ENCODE measurements at regions not wholly inside any gene's neighbourhood (a gene's known extent, or its start where the extent isn't known, plus 50 kb on each side); places are given as distances from the start of the nearest gene placed in this dataset.
"Not testable (repeated sequence)": the region's sequence is repeated elsewhere in the genome, so short reads cannot be mapped to it uniquely, and the experiment has no call there.

DNA sequence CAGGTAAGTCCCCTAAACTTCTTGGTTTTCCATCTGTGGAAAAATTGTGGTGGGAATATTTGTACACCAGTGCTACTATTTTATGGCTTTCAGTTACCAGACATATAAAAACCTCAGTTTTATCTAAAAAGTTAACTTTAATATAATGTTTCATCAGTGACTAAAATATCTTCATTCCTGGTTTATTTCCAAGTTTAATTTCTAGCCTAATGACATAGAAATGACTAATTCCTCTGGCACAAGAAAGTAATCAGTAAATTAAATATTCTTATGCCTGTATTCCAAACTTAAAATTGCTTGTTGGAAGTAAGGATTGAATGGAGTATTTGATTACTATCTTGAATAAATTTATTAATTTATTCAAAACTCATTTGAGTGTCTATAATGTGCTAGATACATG, 757.0 kb downstream of the CDH11 start:
- no peak for DNase-seq

DNA sequence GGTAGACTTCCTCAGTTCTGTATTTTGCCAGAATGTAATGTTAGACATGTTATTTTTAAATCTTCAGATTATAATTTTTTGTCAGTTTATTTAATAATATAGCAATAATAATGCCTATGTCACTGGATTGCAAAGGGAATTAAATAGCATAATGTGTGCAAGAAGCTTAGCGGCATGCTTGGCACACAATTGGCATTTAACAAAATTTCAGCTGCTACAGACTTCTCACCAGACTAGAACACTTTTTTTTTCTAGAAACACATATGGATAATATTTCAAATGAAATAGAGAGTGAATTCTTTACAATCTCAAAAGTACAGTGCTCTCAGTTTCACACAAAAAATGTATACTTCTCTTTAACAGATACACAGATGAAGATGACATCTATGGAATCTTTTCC, 757.4 kb downstream of the CDH11 start:
- no peak for DNase-seq

DNA sequence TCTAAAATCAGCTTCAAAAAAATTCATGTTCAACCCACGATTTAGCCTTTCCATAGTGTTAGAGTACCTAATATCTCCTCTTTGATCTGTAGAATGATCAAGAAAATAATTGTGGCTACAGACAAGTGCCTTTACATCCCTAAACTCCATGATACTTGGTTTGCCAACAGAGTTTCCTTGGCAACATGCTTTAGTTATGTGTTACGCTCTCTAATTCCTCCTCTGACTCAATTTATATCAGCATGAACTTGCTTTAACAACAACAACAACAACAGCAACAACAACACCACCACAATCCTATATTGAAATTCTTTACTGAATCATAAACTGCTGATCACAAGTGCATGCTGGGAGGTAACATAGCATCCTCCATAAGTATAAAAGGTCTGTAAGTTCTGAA, 757.8 kb downstream of the CDH11 start:
- no peak for DNase-seq

DNA sequence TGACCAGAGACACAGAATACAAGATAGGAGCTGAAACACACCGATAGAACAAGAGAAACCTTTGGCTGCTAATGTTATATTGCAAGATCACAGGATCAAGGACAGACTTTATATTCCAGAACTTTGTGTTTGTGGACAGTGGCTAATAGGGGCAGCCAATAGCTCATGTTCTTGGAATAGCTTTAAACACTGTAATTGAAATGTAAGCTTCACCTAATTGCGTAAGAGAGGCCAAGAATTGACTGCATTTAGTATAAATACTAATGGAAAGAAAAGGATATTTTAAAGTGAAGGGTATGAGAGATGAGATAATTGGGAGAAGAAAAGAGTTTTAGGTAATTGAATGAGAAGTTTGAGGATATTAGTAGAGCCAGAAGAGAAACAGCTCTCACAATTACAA, 758.8 kb downstream of the CDH11 start:
- DNase-seq, result no peak

DNA sequence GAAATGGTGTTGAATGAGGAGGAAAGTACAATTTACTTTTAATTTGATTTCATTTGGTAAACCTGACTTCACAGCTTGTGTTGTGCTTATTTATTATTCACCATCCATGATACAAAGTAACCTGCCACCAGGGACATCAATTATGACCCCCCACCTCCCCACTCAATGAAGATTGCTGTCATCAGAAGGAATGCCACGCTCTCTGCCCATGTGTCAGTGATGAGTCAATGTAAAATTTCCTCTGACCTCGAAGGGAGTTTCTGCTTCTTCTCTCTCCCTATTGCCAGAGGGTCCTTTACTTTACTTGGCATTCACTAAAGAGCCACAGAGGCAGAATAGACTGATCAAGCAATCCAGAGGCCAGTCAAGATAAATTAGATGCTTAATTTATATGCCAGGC, 759.7 kb downstream of the CDH11 start:
- no peak for DNase-seq

DNA sequence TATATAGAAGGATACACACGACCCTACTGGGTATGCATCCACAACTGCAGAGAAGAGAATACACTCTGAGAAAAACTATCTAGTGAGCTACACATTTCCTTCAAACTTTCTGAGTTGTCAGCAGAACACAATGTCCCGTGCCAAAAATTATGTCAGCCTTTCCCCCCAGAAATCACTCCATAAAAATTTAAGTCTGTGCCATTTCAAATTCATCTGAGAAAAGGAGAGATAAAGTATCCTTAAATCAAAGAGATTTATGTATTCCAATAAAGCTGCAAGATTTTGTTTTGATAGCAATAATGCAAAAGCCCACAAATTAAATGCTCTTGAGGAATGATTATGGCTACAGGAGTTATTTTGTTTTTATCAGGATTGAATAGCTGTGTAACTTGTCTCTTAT, 760.1 kb downstream of the CDH11 start:
- DNase-seq, result no peak

DNA sequence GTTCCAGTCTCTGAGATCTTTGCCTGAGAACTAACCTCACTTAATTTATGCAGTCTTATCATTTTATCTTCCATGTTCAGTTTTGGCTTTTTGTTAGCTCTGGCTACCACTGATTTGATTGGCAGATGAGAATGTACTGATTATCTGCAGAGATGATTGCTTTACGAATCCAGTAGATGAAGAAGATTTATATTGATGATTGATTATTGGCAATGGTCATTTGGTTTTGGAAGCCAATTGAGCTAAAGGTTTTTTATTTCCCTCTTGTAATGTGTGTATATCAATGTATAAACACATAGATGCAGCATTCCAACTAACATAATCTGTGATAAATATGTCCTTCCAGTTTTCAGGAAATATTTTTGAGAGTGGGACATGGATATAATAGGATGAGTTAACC, 763.6 kb downstream of the CDH11 start:
- no peak for DNase-seq

DNA sequence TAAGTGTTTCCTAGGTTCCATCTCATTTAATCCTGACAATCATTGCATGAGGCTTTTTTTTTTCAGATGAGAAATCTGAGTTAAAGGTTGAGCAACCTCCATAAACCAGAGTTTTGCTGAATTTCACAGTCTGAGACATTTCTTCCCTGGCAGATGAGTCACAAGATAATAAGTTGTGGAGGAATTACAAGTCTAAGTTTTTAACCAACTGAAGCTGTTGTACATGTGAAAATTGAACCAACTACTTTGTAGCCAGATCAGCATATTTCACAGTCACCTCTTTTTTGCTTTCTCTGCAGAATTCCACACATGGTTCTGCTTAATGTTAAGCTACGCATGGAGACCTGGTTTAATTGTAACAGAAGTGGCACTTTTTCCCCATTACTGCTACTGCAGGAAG, 765.6 kb downstream of the CDH11 start:
- no peak for DNase-seq

DNA sequence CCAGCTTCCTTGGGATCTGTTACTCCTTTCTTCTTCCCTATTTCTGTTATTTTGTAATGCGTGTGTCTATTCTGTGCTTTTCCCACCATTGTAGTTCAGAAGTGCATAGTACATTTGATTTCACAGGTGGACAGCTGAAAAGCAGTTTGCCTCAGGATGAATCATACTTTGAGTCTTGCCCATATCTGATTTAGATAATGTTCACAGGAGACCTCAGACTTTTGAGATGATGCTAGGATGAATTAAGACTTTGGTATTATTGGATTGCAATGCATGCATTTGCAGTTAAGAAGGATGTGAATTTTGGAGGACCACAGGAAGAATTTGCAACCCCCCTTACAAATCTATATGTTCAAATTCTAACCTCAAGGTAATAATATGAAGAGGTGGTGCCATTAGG, 769.6 kb downstream of the CDH11 start:
- DNase-seq, result no peak

DNA sequence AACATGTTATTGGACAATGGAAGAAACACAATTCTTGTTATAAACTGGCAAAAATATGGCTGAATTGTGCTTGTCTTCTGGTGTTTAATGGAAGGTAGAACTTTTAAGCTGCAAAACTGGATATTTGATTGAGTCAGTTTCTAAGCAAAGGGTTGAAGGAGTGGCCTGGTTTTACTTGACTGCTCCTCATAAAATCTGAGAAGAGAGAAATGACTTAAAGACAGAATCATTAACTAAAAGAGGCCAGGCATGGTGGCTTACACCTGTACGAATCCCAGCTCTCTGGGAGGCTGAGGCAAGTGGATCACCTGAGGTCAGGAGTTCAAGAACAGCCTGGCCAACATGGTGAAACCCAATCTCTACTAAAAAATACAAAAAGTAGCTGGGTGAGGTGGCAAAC, 770.7 kb downstream of the CDH11 start:
- no peak for DNase-seq

DNA sequence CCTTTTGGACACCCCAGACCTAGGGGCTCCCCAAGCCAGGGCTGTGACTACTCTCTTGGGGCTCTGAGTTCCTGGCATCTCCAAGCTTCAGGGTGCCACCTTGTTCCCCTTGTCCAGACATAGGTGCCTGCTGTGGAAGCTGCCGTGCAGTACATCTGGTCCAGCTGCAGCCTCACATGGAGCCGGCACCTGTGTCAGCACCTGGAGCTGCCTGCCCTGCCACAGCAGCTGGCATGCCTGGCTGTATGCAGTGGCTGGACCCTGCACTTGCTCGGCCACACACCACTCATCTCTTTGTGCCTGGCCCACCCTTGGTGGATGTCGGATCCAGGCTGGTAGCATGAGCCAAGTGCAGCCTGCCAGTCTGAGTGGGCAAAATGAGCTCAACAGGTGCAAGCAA, 775.8 kb downstream of the CDH11 start:
- no peak for DNase-seq

DNA sequence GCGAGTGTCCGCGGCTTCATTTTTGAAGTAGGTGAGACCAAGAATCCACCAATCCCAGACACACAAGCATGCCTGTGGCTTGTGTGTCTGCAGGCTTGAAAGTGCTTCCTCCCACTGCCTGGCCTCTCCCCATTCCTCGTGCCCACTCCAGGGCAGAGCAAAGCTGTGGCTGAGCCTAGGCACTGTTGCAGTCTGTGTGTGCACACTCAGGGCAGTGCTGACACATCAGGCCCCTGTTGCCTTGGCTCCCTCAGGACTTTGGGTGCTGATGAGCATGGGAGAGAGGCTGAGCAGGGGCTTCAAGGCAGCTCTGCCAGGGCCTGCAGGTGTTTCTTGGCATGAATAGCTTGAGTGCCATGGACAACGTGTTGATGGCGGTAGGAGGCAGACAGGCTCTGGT, 776.7 kb downstream of the CDH11 start:
- DNase-seq, result no peak

DNA sequence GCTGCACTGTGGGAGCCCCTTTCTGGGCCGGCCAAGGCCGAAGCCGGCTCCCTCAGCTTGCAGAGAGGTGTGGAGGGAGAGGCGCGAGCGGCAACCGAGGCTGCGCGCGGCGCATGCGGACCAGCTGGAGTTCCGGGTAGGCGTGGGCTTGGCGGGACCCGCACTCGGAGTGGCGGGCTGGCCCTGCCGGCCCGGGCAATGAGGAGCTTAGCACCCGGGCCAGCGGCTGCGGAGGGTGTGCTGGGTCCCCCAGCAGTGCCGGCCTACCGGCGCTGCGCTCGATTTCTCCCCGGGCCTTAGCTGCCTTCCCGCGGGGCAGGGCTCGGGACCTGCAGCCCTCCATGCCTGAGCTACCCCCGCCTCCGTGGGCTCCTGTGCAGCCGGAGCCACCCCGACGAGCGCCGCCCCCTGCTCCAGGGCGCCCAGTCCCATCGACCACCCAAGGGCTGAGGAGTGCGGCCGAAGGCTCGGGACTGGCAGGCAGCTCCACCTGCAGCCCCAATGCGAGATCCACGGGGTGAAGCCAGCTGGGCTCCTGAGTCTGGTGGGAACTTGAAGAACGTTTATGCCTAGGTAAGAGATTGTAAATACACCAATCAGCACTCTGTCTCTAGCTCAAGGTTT, 777.9 kb downstream of the CDH11 start:
- not testable (repeated sequence) for DNase-seq

DNA sequence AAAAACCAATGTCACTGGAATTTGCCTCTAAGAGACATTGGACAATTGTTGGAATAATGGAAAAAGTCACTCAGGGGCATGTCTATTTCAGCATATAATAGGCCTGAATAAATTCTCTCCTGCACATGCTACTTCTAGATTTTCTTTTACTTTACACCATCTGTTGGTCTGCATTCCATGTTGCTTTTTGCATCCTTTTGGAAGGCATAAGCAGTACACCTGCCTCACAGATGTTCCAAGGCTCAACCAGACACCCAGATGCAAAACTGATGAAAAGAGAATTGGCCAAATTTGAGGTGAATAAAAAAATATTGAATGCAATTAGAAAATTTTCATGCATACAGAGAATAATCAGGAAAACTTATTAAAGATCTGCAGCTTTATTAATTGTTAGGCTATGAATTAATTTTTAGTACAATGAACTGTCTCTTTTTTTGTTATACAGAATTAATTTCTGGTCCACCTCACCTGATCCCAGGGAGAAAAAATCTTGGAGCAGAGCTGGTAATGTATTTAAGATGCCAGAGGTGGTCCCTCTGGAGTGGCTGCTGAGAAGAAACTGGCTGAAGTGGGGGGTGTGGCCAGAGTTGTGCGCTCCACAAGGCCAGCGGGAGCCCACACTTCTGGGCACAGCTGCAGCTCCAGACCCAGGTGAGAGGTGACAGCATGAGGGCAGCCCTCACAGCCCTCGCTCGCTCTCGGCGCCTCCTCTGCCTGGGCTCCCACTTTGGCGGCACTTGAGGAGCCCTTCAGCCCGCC, 778.6 kb downstream of the CDH11 start:
- DNase-seq, result no peak

DNA sequence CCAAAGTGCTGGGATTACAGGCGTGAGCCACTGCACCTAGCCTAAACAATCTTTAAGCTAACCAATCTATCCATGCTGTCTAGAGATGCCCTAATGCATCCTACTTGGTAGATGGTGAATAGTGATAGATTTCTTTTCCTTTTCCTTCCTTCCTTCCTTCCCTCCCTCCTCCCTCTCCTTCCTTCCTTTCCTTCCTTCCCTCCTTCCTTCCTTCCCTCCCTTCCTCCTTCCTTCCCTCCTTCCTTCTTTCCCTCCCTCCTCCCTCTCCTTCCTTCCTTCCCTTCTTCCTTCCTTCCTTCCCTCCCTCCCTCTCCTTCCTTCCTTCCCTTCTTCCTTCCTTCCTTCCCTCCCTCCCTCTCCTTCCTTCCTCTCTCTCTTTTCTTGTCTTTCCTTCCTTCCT, 780.5 kb downstream of the CDH11 start:
- DNase-seq, result not testable (repeated sequence)

DNA sequence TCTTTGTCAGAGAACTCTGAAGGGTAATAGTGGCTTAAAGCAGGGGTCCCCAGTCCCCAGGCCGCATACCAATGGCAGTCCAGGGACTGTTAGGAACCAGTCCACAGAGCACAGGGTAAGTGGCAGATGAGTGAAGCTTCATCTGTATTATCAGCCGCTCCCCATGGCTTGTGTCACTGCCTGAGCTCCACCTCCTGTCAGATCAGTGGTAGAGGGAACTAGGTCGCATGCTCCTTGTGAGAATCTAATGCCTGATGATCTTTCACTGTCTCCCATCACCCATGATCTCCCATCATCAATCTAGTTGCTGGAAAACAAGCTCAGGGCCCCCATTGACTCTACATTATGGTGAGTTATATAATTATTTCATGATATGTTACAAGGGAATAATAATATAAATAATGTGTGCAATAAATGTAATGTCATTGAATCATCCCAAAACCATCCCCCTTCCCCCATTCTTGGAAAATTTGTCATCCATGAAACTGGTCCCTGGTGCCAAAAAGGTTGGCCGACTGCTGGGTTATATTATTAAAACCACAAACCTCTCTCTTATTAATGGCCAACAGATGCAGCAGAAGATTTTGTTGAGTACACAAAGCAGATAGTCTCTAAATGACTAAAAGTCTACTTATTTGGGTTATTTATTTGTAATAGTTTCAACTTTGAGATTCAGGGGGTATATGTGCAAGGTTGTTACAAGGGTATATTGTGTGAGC, 782.7 kb downstream of the CDH11 start:
- DNase-seq, result no peak

DNA sequence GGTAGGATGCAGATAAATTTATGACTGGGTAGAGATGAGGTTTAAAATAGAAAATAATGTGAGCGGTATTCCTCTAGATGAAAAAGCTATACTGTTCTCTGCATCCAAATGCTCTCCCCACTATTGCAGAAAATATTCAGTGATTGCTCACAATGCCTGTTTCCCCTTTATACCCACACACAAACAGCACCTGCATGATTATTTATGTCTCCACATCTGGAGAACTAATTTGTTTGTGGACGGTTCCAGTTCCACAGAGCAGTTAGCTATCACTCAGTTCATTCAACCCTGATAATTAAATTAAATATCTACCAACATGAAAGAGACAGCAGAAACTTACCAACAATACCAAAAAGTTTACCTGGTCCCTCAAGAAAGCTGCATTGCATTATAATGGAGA, 800.0 kb downstream of the CDH11 start:
- DNase-seq, result no peak

DNA sequence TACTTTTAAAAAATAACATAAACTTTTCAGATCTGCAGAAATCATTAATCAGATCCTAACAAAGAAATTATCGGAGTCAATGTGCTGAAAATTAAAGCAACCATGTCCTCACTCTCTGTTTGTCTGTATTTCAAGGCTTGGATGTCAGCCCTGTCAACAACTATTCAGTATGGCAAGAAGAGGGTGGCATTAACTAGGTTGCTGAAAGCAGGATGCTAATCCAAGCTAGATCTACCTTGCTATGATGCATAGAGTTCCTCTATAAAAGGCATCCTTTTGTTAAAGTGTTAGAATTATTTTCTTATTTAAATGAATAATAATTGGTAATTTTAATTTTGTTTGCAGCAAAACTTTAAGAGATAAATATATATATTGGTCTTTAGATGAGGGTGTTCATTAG, 800.8 kb downstream of the CDH11 start:
- DNase-seq, result no peak

DNA sequence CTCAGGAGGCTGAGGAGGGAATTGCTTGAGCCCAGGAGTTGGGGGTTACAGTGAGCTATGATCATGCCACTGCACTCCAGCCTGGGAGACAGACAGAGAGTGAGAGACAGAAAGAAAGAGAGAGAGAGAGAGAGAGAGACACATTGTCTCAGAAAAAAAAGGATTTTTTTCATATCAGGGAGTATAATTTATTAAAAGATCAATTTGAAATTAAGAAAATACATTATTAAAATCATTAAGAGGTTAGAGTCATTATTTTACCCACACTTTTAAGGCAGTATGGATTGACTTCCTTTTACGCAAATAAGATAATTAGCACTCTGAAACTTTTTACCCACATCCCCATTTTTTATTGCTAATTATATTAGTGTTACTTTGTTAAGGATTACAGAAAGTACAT, 804.3 kb downstream of the CDH11 start:
- no peak for DNase-seq

DNA sequence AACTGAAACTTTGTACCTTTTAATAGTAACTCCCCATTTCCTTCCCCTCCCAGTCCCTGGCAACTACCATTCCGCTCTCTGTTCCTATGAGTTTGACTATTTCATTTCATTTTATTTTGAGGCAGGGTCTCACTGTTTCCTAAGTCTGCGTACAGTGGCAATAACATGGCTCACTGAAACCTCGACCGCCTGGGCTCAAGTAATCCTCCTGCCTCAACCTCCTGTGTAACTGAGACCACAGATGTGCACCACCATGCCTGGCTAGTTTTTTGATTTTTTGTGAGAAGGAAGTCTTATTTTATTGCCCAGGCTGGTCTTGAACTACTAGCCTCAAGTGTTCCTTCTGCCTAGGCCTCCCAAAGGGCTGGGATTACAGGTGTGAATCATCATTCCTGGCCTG, 808.1 kb downstream of the CDH11 start:
- no peak for DNase-seq

DNA sequence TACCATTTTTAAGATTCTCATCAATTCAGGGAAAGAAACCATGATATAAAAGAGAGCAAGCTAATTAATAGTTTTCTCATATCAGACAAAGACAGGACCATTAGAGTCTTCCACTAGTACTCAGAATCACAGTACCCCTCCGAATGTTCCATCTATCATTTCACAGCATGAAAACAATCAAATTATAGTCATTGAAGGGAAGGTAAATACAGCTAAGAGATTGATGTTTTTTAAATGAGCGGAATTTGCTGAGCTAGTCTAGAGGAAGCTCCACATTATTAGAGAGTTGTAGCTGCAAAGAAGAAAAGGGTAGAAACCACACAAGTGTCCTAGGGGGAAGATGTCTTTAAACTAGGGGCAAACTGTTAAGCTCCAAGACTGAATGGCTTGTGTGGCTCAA, 808.9 kb downstream of the CDH11 start:
- no peak for DNase-seq

DNA sequence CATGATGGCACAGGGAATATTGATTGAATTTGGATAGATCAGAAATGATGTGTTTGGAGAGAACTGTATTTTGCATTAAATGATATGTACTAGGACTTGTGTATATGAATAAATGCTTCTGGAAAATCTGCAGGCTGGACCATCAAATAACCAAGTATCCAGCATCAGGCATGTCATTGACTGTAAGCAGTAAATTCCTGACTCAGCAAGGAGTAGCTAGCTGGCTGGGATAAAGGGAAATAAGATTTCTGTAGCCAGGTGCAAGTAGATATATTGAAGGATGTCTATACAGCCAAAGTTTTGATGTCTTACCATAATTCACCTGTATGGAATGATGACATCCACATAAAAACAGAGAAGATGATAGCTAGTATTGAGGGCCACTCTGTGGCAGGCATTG, 809.6 kb downstream of the CDH11 start:
- no peak for DNase-seq

DNA sequence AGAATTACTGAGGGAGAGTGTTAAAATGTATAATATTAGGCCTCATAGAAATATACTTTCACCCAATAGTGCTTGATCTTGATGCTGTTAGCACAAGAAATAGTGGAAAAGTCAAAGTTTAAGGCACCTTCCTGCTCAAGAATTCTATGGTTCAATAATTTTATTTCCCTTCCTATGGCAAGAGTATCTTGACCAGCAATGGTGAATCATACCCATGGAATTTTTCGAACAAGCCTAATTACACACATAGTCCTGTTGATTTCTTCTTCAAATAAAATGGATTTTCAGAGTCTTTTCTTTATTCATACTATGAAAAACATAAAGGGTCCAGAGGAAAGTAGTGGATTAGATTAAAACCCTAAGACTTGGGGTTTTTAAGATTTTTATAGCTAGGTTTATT, 810.6 kb downstream of the CDH11 start:
- no peak for DNase-seq
